DND-41 (cell line): ENCODE measurements at regions not wholly inside any gene's neighbourhood (a gene's known extent, or its start where the extent isn't known, plus 50 kb on each side); places are given as distances from the start of the nearest gene placed in this dataset.

Source experiments
- EZH2 ChIP-seq: IDR thresholded peaks from 3 replicates; pipeline ENCODE4 v1.6.1; 2012; ENCODE audit warnings: borderline replicate concordance, low read depth, mild to moderate bottlenecking, moderate library complexity, low read length, inconsistent platforms; ENCODE audit not compliant: severe bottlenecking
- TF ChIP-seq, protein P1 (sequence below): IDR thresholded peaks from 2 replicates; pipeline ENCODE4 v1.5.1; 2012; ENCODE audit warnings: borderline replicate concordance, low read length, moderate library complexity, mild to moderate bottlenecking; ENCODE audit not compliant: poor library complexity, severe bottlenecking; ENCODE audit errors: extremely low read depth

DNA sequence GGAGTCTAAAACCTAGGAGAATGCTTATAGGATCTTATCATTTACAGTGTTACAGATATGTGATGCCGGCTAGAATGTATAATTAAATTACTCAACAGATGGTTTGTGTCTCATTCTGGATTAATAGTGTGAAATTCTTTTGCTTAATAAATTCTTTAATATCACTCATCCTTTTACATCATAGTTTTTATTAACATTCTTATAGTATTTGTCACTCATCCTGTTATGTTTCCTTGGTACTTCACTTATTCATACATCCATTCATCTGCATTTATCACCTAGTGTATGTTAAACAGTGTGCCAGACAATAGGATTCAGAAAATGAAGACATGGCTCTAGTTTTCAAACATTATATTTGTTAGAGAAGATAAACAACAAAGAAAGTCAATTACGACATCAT, 468.7 kb downstream of the FRK start:
- TF ChIP-seq, protein P1, sequence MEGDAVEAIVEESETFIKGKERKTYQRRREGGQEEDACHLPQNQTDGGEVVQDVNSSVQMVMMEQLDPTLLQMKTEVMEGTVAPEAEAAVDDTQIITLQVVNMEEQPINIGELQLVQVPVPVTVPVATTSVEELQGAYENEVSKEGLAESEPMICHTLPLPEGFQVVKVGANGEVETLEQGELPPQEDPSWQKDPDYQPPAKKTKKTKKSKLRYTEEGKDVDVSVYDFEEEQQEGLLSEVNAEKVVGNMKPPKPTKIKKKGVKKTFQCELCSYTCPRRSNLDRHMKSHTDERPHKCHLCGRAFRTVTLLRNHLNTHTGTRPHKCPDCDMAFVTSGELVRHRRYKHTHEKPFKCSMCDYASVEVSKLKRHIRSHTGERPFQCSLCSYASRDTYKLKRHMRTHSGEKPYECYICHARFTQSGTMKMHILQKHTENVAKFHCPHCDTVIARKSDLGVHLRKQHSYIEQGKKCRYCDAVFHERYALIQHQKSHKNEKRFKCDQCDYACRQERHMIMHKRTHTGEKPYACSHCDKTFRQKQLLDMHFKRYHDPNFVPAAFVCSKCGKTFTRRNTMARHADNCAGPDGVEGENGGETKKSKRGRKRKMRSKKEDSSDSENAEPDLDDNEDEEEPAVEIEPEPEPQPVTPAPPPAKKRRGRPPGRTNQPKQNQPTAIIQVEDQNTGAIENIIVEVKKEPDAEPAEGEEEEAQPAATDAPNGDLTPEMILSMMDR: no peak
- TF ChIP-seq EZH2: no peak
